A549 (cell line): ENCODE measurements at regions not wholly inside any gene's neighbourhood (a gene's known extent, or its start where the extent isn't known, plus 50 kb on each side); places are given as distances from the start of the nearest gene placed in this dataset.

ENCODE experiments used
- BHLHE40 ChIP-seq: IDR thresholded peaks from 2 replicates; pipeline ENCODE4 v1.6.1; 2012; ENCODE audit warnings: low read depth, low read length, inconsistent platforms
- CEBPB ChIP-seq, 2 experiments: fragments of >200 bp in 1 of 2; sonication (Bioruptor Twin) in 1 of 2; formaldehyde crosslinking in 1 of 2; IDR thresholded peaks; 2 replicates each; pipeline ENCODE4 v1.6.1; 2012 to 2016
- CHD2 ChIP-seq: fragments of 150-350 bp; IDR thresholded peaks from 2 replicates; pipeline ENCODE4 v1.6.1; 2014; ENCODE audit warnings: low read length; ENCODE audit not compliant: partially characterized antibody
- CTCF ChIP-seq: fragments of >200 bp; sonication (Bioruptor Twin); formaldehyde crosslinking; IDR thresholded peaks from 3 replicates; pipeline ENCODE4 v1.5.1; 2016
- ELK1 ChIP-seq: fragments of 150-350 bp; IDR thresholded peaks from 2 replicates; pipeline ENCODE4 v1.6.1; 2014; ENCODE audit warnings: low read depth, mild to moderate bottlenecking, low read length
- EP300 ChIP-seq, 2 experiments: fragments of >200 bp; sonication (Bioruptor Twin); formaldehyde crosslinking; IDR thresholded peaks; 2 replicates in 1 of 2; 3 replicates in 1 of 2; pipeline ENCODE4 v1.6.1; 2016 to 2017
- JUN ChIP-seq, 2 experiments: fragments of >200 bp; sonication (Bioruptor Twin); formaldehyde crosslinking; IDR thresholded peaks; 2 replicates in 1 of 2; 3 replicates in 1 of 2; pipeline ENCODE4 v1.6.1; 2016 to 2017
- MAX ChIP-seq: IDR thresholded peaks from 2 replicates; pipeline ENCODE4 v1.6.1; 2012
- ZFP36 ChIP-seq: fragments of 450-650 bp; IDR thresholded peaks from 2 replicates; pipeline ENCODE4 v1.6.1; 2014; ENCODE audit warnings: borderline replicate concordance; ENCODE audit not compliant: partially characterized antibody
- TF ChIP-seq, protein P1 (sequence below): fragments of >200 bp; sonication (Bioruptor Twin); formaldehyde crosslinking; IDR thresholded peaks from 3 replicates; pipeline ENCODE4 v1.6.1; 2016
- TF ChIP-seq, protein P2 (sequence below): fragments of 250-450 bp; sonication (Bioruptor Pico); IDR thresholded peaks from 2 replicates; pipeline ENCODE4 v1.5.0; 2021; ENCODE audit warnings: mild to moderate bottlenecking, moderate library complexity, borderline replicate concordance
- TF ChIP-seq, protein P3 (sequence below): fragments of 200-600 bp; sonication (generic); IDR thresholded peaks from 2 replicates; pipeline ENCODE4 v1.6.1; 2016; ENCODE audit warnings: antibody characterized with exemption, mild to moderate bottlenecking, moderate library complexity

DNA sequence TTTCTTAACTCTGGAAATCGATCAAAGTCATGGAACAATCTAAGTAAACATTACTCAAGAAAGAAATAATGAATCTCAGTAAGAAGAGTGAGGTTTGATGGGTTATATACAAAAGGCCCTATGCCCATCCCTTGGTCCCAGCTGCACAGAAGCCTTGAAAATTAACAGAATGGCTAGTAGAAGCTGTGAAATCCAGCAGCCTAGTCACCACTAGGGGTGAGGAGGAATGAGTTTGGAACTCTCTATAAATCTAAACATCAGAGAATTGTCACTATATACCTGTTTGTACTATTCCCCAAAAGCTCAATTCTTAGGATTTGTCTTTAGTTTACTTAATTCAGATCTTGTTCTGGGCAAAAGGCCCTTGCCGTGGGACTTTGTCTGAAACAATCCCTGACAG lies 313.9 kb upstream of the GRID2 start:
- no peak for TF ChIP-seq MAX
- TF ChIP-seq, protein P1, sequence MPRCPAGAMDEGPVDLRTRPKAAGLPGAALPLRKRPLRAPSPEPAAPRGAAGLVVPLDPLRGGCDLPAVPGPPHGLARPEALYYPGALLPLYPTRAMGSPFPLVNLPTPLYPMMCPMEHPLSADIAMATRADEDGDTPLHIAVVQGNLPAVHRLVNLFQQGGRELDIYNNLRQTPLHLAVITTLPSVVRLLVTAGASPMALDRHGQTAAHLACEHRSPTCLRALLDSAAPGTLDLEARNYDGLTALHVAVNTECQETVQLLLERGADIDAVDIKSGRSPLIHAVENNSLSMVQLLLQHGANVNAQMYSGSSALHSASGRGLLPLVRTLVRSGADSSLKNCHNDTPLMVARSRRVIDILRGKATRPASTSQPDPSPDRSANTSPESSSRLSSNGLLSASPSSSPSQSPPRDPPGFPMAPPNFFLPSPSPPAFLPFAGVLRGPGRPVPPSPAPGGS, result no peak
- TF ChIP-seq CTCF, result no peak
- TF ChIP-seq, protein P2, sequence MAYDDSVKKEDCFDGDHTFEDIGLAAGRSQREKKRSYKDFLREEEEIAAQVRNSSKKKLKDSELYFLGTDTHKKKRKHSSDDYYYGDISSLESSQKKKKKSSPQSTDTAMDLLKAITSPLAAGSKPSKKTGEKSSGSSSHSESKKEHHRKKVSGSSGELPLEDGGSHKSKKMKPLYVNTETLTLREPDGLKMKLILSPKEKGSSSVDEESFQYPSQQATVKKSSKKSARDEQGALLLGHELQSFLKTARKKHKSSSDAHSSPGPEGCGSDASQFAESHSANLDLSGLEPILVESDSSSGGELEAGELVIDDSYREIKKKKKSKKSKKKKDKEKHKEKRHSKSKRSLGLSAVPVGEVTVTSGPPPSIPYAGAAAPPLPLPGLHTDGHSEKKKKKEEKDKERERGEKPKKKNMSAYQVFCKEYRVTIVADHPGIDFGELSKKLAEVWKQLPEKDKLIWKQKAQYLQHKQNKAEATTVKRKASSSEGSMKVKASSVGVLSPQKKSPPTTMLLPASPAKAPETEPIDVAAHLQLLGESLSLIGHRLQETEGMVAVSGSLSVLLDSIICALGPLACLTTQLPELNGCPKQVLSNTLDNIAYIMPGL (CRISPR knock-in tag), result no peak
- TF ChIP-seq, protein P3, sequence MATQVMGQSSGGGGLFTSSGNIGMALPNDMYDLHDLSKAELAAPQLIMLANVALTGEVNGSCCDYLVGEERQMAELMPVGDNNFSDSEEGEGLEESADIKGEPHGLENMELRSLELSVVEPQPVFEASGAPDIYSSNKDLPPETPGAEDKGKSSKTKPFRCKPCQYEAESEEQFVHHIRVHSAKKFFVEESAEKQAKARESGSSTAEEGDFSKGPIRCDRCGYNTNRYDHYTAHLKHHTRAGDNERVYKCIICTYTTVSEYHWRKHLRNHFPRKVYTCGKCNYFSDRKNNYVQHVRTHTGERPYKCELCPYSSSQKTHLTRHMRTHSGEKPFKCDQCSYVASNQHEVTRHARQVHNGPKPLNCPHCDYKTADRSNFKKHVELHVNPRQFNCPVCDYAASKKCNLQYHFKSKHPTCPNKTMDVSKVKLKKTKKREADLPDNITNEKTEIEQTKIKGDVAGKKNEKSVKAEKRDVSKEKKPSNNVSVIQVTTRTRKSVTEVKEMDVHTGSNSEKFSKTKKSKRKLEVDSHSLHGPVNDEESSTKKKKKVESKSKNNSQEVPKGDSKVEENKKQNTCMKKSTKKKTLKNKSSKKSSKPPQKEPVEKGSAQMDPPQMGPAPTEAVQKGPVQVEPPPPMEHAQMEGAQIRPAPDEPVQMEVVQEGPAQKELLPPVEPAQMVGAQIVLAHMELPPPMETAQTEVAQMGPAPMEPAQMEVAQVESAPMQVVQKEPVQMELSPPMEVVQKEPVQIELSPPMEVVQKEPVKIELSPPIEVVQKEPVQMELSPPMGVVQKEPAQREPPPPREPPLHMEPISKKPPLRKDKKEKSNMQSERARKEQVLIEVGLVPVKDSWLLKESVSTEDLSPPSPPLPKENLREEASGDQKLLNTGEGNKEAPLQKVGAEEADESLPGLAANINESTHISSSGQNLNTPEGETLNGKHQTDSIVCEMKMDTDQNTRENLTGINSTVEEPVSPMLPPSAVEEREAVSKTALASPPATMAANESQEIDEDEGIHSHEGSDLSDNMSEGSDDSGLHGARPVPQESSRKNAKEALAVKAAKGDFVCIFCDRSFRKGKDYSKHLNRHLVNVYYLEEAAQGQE, result no peak
- no peak for TF ChIP-seq ZFP36
- no peak for TF ChIP-seq JUN (IDR thresholded peaks at IDR 0.05)
- no peak for TF ChIP-seq BHLHE40
- no peak for TF ChIP-seq CHD2
- no peak for TF ChIP-seq EP300 (IDR thresholded peaks at IDR 0.05)
- TF ChIP-seq CEBPB (IDR thresholded peaks at IDR 0.05), result no peak
- TF ChIP-seq ELK1, result no peak
